CD4-positive, alpha-beta T cell (primary cell): ENCODE measurements at regions not wholly inside any gene's neighbourhood (a gene's known extent, or its start where the extent isn't known, plus 50 kb on each side); places are given as distances from the start of the nearest gene placed in this dataset.

Source experiments
- ATAC-seq: fragments of 200-7000 bp; cut with Tn5 transposase; one replicate; pipeline ENCODE4 v1.10.0; 2022; ENCODE audit warnings: mild to moderate bottlenecking; ENCODE audit not compliant: poor library complexity
- CTCF ChIA-PET: fragments of 350-600 bp; sonication (Branson Sonifier 250); formaldehyde crosslinking; loops from one replicate; lab custom pipeline; 2021; ENCODE audit warnings: antibody characterized with exemption, inconsistent platforms; lab: Charles Lee
- POLR2A ChIA-PET: fragments of 350-600 bp; sonication (Branson Sonifier 250); formaldehyde crosslinking; loops from one replicate; lab custom pipeline; 2021; ENCODE audit warnings: antibody characterized with exemption, inconsistent platforms; lab: Charles Lee
- DNase-seq, 14 experiments: peaks; one replicate each; pipeline ENCODE4 v3.0.0-alpha.2; 2013 to 2020; ENCODE audit warnings: mixed read lengths in 2 of 14
- H3K27ac ChIP-seq, 2 donors: one replicate each; pipeline versions ENCODE4 v1.5.1 to v1.7.0; 2013; ENCODE audit warnings: low read length in 2 of 2, low read depth in 1 of 2, mild to moderate bottlenecking in 1 of 2
- H3K27me3 ChIP-seq, 2 experiments: 1 replicate in 1 of 2; 2 replicates in 1 of 2; pipeline versions ENCODE4 v1.6.1 to v1.7.0; 2013; ENCODE audit warnings: low read length in 2 of 2, control low read depth in 1 of 2, mild to moderate bottlenecking in 1 of 2, moderate library complexity in 1 of 2; ENCODE audit not compliant: insufficient read depth in 2 of 2, control insufficient read depth in 1 of 2
- H3K36me3 ChIP-seq: one replicate; pipeline ENCODE4 v1.6.1; 2013; ENCODE audit warnings: low read length, control low read depth; ENCODE audit not compliant: insufficient read depth
- H3K4me1 ChIP-seq: one replicate; pipeline ENCODE4 v1.6.1; 2013; ENCODE audit warnings: low read length, control low read depth; ENCODE audit not compliant: insufficient read depth
- H3K4me3 ChIP-seq: one replicate; pipeline ENCODE4 v1.5.1; 2013; ENCODE audit warnings: mild to moderate bottlenecking, low read length, moderate library complexity
- H3K9me3 ChIP-seq, 2 experiments: 1 replicate in 1 of 2; 2 replicates in 1 of 2; pipeline versions ENCODE4 v1.6.1 to v1.7.0; 2013; ENCODE audit warnings: low read length in 2 of 2, mild to moderate bottlenecking in 2 of 2, control low read depth in 1 of 2, moderate library complexity in 1 of 2; ENCODE audit not compliant: control insufficient read depth in 1 of 2, insufficient read depth in 1 of 2
- H3K27ac Mint-ChIP-seq: one replicate; pipeline ENCODE4 v1.8.0; 2020; ENCODE audit warnings: mixed read lengths
- H3K27me3 Mint-ChIP-seq: one replicate; pipeline ENCODE4 v1.8.0; 2021; ENCODE audit warnings: mixed read lengths
- H3K36me3 Mint-ChIP-seq: one replicate; pipeline ENCODE4 v1.8.0; 2021; ENCODE audit warnings: low read depth, mixed read lengths
- H3K4me1 Mint-ChIP-seq: one replicate; pipeline ENCODE4 v1.8.0; 2021; ENCODE audit warnings: low read depth, mixed read lengths
- H3K4me3 Mint-ChIP-seq: one replicate; pipeline ENCODE4 v1.8.0; 2020; ENCODE audit warnings: mild to moderate bottlenecking, mixed read lengths
- H3K9me3 Mint-ChIP-seq: one replicate; pipeline ENCODE4 v1.8.0; 2020; ENCODE audit warnings: mixed read lengths
- CTCF ChIP-seq: fragments of 200-600 bp; IDR thresholded peaks from one replicate; pipeline ENCODE4 v1.8.0; 2022; ENCODE audit warnings: antibody characterized with exemption, mild to moderate bottlenecking
- intact Hi-C, 2 experiments: fragments of 100-400 bp; cut with DNase I in 1 of 2; cut with micrococcal nuclease in 1 of 2; formaldehyde crosslinking; loops; one replicate each; pipeline versions ENCODE4 v1.15.1 to v1.9.0; 2023 to 2025; cut with DNase I, micrococcal nuclease

- Mint-ChIP-seq H3K4me3 (no peak overlapping the region), H3K9me3 (no peaks in the 10 kb centered on the region), H3K27ac (no peak overlapping the region), H3K4me1 (no peaks in the 10 kb centered on the region), H3K27me3 (peaks cover 44% of the 10 kb centered on the region), H3K36me3 (no peaks in the 10 kb centered on the region)
- ATAC-seq, result no peak
- Histone ChIP-seq H3K27ac (no peak overlapping the region), H3K4me3 (no peak overlapping the region), H3K9me3 (no peaks in the 10 kb centered on the region), H3K36me3 (no peaks in the 10 kb centered on the region), H3K4me1 (no peaks in the 10 kb centered on the region), H3K27me3 (peaks cover 0 to 2% of the 10 kb centered on the region in 2 experiments)
- no peak for TF ChIP-seq CTCF
- ChIA-PET POLR2A (no interaction called here), CTCF (no interaction called here)
- intact Hi-C loops, result no loop called here
- no peak for DNase-seq
Observed at GRCh38 chr13:97881556-97881955, 71.9 kb upstream of the IPO5 start.

GRCh38 chr13:97883396-97883795 lies 70.1 kb upstream of the IPO5 start:
- ATAC-seq, result no peak

GRCh38 chr13:97884707-97885468 lies 68.6 kb upstream of the IPO5 start:
- no peak for TF ChIP-seq CTCF
- Histone ChIP-seq H3K36me3 (no peaks in the 10 kb centered on the region), H3K4me1 (no peaks in the 10 kb centered on the region), H3K27me3 (peaks cover 0 to 2% of the 10 kb centered on the region in 2 experiments), H3K4me3 (no peak overlapping the region), H3K27ac (no peak overlapping the region), H3K9me3 (no peaks in the 10 kb centered on the region)
- H3K36me3 Mint-ChIP-seq, result no peaks in the 10 kb centered on the region
- ChIA-PET POLR2A (no interaction called here), CTCF (no interaction called here)
- H3K9me3 Mint-ChIP-seq, result no peaks in the 10 kb centered on the region
- no peaks in the 10 kb centered on the region for H3K4me1 Mint-ChIP-seq
- no peak overlapping the region for H3K27ac Mint-ChIP-seq
- H3K27me3 Mint-ChIP-seq, result peaks cover 41% of the 10 kb centered on the region
- intact Hi-C loops, result no loop called here
- DNase-seq (no peak), ATAC-seq (no peak)
- no peak overlapping the region for H3K4me3 Mint-ChIP-seq

More at GRCh38 chr13:97883396-97883795, 70.1 kb upstream of the IPO5 start:
- H3K9me3 ChIP-seq, result no peaks in the 10 kb centered on the region
- no peak overlapping the region for H3K4me3 Mint-ChIP-seq
- H3K4me1 Mint-ChIP-seq, result no peaks in the 10 kb centered on the region
- H3K27me3 Mint-ChIP-seq, result peaks cover 40% of the 10 kb centered on the region
- no peak for DNase-seq
- H3K36me3 ChIP-seq, result no peaks in the 10 kb centered on the region
- H3K4me3 ChIP-seq, result no peak overlapping the region
- no peak for TF ChIP-seq CTCF
- H3K27ac Mint-ChIP-seq, result no peak overlapping the region
- H3K9me3 Mint-ChIP-seq, result no peaks in the 10 kb centered on the region
- H3K4me1 ChIP-seq, result no peaks in the 10 kb centered on the region
- intact Hi-C loops, result no loop called here
- ChIA-PET CTCF (no interaction called here), POLR2A (no interaction called here)
- no peak overlapping the region for H3K27ac ChIP-seq
- peaks cover 0 to 2% of the 10 kb centered on the region in 2 experiments for H3K27me3 ChIP-seq
- no peaks in the 10 kb centered on the region for H3K36me3 Mint-ChIP-seq
